Upper lobe of left lung (tissue), 4 donors: ENCODE measurements at regions not wholly inside any gene's neighbourhood (a gene's known extent, or its start where the extent isn't known, plus 50 kb on each side); places are given as distances from the start of the nearest gene placed in this dataset.

ENCODE experiments used
- EP300 ChIP-seq, 4 donors: sonication (generic); formaldehyde crosslinking; IDR thresholded peaks; one replicate each; pipeline ENCODE4 v1.5.1; 2017; ENCODE audit warnings: antibody characterized with exemption in 4 of 4, control low read depth in 2 of 4
- POLR2A ChIP-seq, 4 donors: fragments of 450-650 bp; IDR thresholded peaks; one replicate each; pipeline ENCODE4 v1.5.1; 2016 to 2017; ENCODE audit warnings: antibody characterized with exemption in 4 of 4, mild to moderate bottlenecking in 2 of 4
- POLR2AphosphoS5 ChIP-seq, 2 donors: sonication (generic); formaldehyde crosslinking; IDR thresholded peaks; one replicate each; pipeline ENCODE4 v1.5.1; 2017; ENCODE audit warnings: antibody characterized with exemption in 2 of 2
- TF ChIP-seq, protein P1 (sequence below), 6 experiments: fragments of 450-650 bp in 4 of 6; fragments of 200-600 bp in 2 of 6; sonication (generic) in 2 of 6; IDR thresholded peaks; one replicate each; pipeline ENCODE4 v1.5.1; 2016 to 2019; ENCODE audit warnings: antibody characterized with exemption in 6 of 6

DNA sequence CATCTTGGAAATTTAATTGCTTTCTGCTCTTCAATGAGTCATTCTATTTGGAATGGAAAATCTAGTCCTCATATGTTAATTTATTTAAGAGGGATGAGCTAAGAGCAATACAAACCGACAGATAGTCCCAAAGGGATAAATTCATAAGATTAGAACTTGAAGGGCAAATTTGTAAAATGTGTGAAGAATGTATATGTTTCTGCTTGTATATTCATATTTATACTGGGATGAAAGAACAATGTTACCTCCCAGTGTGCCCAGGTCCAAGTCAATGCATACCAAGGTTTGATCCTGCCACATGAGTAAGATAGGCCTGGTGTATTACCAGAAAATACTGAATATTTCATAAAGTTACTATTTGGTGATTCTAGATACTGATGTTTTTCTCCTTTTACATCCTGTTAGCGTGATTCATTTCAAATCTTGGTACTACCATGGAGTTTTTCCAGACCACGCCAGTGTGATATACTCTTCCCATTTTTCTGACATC lies 255.6 kb upstream of the SEMA6D start:
- TF ChIP-seq, protein P1, sequence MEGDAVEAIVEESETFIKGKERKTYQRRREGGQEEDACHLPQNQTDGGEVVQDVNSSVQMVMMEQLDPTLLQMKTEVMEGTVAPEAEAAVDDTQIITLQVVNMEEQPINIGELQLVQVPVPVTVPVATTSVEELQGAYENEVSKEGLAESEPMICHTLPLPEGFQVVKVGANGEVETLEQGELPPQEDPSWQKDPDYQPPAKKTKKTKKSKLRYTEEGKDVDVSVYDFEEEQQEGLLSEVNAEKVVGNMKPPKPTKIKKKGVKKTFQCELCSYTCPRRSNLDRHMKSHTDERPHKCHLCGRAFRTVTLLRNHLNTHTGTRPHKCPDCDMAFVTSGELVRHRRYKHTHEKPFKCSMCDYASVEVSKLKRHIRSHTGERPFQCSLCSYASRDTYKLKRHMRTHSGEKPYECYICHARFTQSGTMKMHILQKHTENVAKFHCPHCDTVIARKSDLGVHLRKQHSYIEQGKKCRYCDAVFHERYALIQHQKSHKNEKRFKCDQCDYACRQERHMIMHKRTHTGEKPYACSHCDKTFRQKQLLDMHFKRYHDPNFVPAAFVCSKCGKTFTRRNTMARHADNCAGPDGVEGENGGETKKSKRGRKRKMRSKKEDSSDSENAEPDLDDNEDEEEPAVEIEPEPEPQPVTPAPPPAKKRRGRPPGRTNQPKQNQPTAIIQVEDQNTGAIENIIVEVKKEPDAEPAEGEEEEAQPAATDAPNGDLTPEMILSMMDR (IDR thresholded peaks at IDR 0.05), result no peak
- TF ChIP-seq POLR2AphosphoS5 (IDR thresholded peaks at IDR 0.05), result no peak
- no peak for TF ChIP-seq POLR2A (IDR thresholded peaks at IDR 0.05)
- no peak for TF ChIP-seq EP300 (IDR thresholded peaks at IDR 0.05)
